ENCODE measurements at regions not wholly inside any gene's neighbourhood (a gene's known extent, or its start where the extent isn't known, plus 50 kb on each side); places are given as distances from the start of the nearest gene placed in this dataset.

DNA sequence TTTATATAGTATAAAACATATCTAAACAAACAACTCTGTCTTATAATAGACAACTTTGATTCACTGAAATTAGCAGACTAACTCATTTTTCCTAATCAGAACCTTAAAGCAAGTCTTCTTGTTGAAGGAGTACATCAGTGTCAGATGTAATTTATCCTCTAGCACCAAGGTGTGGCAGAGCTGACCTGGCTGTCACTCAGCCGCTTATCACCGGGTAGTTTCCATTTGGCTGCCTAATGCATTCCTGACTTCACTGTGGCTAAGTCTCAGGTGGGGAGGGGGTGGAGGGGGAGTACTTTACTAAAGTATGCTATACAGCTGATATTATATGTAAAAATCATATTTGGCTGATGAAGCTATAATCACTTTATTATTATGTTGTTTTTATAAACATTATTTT is 339.9 kb upstream of the RGS6 start:
- ChIA-PET POLR2A (no interaction called here), CTCF (ENCODE audit: low intra/inter-chr PET ratio) (no interaction called here)
- no peak overlapping the region for H3K4me2 ChIP-seq (ENCODE audit: insufficient read depth, low read length)
- DNase-seq (ENCODE audit: extremely low read depth in 1 of 4, low spot score in 3 of 4) (peak in 1 of 4 experiments; percentile 14), ATAC-seq (0 out of 3 replicates have a peak, but pooled peaks have one; percentile 29), FAIRE-seq (no peak)
- TF ChIP-seq MEIS2 (IDR thresholded peaks at IDR 0.05; ENCODE audit: partially characterized antibody) (peak; percentile 28), ARHGAP35 (IDR thresholded peaks at IDR 0.05; ENCODE audit: partially characterized antibody) (no peak), BCOR (IDR thresholded peaks at IDR 0.05) (no peak)
- TF ChIP-seq, protein P1, sequence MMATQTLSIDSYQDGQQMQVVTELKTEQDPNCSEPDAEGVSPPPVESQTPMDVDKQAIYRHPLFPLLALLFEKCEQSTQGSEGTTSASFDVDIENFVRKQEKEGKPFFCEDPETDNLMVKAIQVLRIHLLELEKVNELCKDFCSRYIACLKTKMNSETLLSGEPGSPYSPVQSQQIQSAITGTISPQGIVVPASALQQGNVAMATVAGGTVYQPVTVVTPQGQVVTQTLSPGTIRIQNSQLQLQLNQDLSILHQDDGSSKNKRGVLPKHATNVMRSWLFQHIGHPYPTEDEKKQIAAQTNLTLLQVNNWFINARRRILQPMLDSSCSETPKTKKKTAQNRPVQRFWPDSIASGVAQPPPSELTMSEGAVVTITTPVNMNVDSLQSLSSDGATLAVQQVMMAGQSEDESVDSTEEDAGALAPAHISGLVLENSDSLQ (IDR thresholded peaks at IDR 0.05): peak; percentile 88
- TF ChIP-seq, protein P2, sequence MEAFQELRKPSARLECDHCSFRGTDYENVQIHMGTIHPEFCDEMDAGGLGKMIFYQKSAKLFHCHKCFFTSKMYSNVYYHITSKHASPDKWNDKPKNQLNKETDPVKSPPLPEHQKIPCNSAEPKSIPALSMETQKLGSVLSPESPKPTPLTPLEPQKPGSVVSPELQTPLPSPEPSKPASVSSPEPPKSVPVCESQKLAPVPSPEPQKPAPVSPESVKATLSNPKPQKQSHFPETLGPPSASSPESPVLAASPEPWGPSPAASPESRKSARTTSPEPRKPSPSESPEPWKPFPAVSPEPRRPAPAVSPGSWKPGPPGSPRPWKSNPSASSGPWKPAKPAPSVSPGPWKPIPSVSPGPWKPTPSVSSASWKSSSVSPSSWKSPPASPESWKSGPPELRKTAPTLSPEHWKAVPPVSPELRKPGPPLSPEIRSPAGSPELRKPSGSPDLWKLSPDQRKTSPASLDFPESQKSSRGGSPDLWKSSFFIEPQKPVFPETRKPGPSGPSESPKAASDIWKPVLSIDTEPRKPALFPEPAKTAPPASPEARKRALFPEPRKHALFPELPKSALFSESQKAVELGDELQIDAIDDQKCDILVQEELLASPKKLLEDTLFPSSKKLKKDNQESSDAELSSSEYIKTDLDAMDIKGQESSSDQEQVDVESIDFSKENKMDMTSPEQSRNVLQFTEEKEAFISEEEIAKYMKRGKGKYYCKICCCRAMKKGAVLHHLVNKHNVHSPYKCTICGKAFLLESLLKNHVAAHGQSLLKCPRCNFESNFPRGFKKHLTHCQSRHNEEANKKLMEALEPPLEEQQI (IDR thresholded peaks at IDR 0.05): no peak
- TF ChIP-seq, protein P3, sequence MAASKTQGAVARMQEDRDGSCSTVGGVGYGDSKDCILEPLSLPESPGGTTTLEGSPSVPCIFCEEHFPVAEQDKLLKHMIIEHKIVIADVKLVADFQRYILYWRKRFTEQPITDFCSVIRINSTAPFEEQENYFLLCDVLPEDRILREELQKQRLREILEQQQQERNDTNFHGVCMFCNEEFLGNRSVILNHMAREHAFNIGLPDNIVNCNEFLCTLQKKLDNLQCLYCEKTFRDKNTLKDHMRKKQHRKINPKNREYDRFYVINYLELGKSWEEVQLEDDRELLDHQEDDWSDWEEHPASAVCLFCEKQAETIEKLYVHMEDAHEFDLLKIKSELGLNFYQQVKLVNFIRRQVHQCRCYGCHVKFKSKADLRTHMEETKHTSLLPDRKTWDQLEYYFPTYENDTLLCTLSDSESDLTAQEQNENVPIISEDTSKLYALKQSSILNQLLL (CRISPR knock-in tag; IDR thresholded peaks at IDR 0.05; ENCODE audit: borderline replicate concordance): no peak
- TF ChIP-seq, protein P4, sequence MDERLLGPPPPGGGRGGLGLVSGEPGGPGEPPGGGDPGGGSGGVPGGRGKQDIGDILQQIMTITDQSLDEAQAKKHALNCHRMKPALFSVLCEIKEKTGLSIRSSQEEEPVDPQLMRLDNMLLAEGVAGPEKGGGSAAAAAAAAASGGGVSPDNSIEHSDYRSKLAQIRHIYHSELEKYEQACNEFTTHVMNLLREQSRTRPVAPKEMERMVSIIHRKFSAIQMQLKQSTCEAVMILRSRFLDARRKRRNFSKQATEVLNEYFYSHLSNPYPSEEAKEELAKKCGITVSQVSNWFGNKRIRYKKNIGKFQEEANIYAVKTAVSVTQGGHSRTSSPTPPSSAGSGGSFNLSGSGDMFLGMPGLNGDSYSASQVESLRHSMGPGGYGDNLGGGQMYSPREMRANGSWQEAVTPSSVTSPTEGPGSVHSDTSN (CRISPR knock-in tag; IDR thresholded peaks at IDR 0.05; ENCODE audit: low read depth): peak; percentile 12; the same call in 1 of the 2 replicates
- TF ChIP-seq, protein P4 (tag; conservative IDR thresholded peaks at IDR 0.05; ENCODE audit: low read depth): peak; percentile 41; the same call in 1 of the 2 replicates
- no peak overlapping the region for H3K27ac ChIP-seq (ENCODE audit: extremely low read depth, low read depth, low read length)
- H4K20me1 ChIP-seq (replicated peaks; ENCODE audit: control insufficient read depth, insufficient read depth, low read length): no peaks in the 10 kb centered on the region
- H3K79me2 ChIP-seq (ENCODE audit: control insufficient read depth, insufficient read depth, low read length): no peaks in the 10 kb centered on the region
- H3K9me1 ChIP-seq (ENCODE audit: control insufficient read depth, insufficient read depth, low read length): no peaks in the 10 kb centered on the region
- no peak overlapping the region for H2AFZ ChIP-seq (ENCODE audit: low read depth, low read length)
- H3K4me1 ChIP-seq (replicated peaks in 1 of 2; ENCODE audit: control insufficient read depth in 2 of 2, insufficient read depth in 2 of 2, low read length in 2 of 2): peaks cover 0 to 5% of the 10 kb centered on the region in 2 experiments; a peak in 3 of 5 replicates
- H3K4me3 ChIP-seq: no peak overlapping the region
- H3K9ac ChIP-seq (ENCODE audit: insufficient read depth in 1 of 2, low read depth in 2 of 2, low read length in 2 of 2): no peak overlapping the region
- H3K36me3 ChIP-seq (ENCODE audit: control insufficient read depth, insufficient read depth, low read length): no peaks in the 10 kb centered on the region
- in situ Hi-C loops (cut with MboI): no loop called here
- intact Hi-C loops (cut with micrococcal nuclease): no loop called here
- 27% methylated on average over 2 of the region's 2 CpGs for WGBS (ENCODE audit: insufficient coverage, low coverage, missing lambda C conversion rate)
- BruUV-seq (replicated peaks): no TSS peak
- no peaks in the 10 kb centered on the region for H3K27me3 ChIP-seq (ENCODE audit: control insufficient read depth in 2 of 2, insufficient read depth in 2 of 2, low read length in 2 of 2)
- no peaks in the 10 kb centered on the region for H3K9me3 ChIP-seq (replicated peaks; ENCODE audit: control insufficient read depth, insufficient read depth, low read depth, low read length)

Data from K562 (cell line).